Right renal pelvis (tissue), 4 donors: ENCODE measurements at regions not wholly inside any gene's neighbourhood (a gene's known extent, or its start where the extent isn't known, plus 50 kb on each side); places are given as distances from the start of the nearest gene placed in this dataset.
"Not testable (repeated sequence)": the region's sequence is repeated elsewhere in the genome, so short reads cannot be mapped to it uniquely, and the experiment has no call there.

ENCODE experiments used
- DNase-seq, 4 donors: peaks; one replicate each; pipeline ENCODE4 v3.0.0-alpha.2; 2013; ENCODE audit warnings: low read depth in 4 of 4, low spot score in 3 of 4, missing footprints in 1 of 4

- no peak for DNase-seq
Observed at GRCh38 chr14:28820677-28821076, 54.1 kb downstream of the FOXG1 start.

- no peak for DNase-seq
Observed at GRCh38 chr14:28821993-28822392, 55.4 kb downstream of the FOXG1 start.

- DNase-seq: no peak
Observed at GRCh38 chr14:28823245-28823644, 56.7 kb downstream of the FOXG1 start.

GRCh38 chr14:28830115-28830534 is 63.5 kb downstream of the FOXG1 start:
- no peak for DNase-seq

GRCh38 chr14:28831126-28831525 is 64.5 kb downstream of the FOXG1 start:
- no peak for DNase-seq

- DNase-seq: not testable (repeated sequence)
Observed at GRCh38 chr14:28842569-28842968, 76.0 kb downstream of the FOXG1 start.

GRCh38 chr14:28867571-28867970 is 101.0 kb downstream of the FOXG1 start:
- no peak for DNase-seq

GRCh38 chr14:28870033-28870564 is 103.5 kb downstream of the FOXG1 start:
- no peak for DNase-seq

- no peak for DNase-seq
Observed at GRCh38 chr14:28875934-28876571, 109.5 kb downstream of the FOXG1 start.

GRCh38 chr14:28876572-28876945 is 110.0 kb downstream of the FOXG1 start:
- no peak for DNase-seq

GRCh38 chr14:28877923-28878322 is 111.3 kb downstream of the FOXG1 start:
- no peak for DNase-seq

- no peak for DNase-seq
Observed at GRCh38 chr14:28879573-28879996, 113.0 kb downstream of the FOXG1 start.

- DNase-seq: no peak
Observed at GRCh38 chr14:28886940-28887339, 120.4 kb downstream of the FOXG1 start.

GRCh38 chr14:28895389-28895788 is 128.8 kb downstream of the FOXG1 start:
- no peak for DNase-seq

GRCh38 chr14:28896337-28896736 is 129.8 kb downstream of the FOXG1 start:
- DNase-seq: no peak

GRCh38 chr14:28901631-28902030 is 135.0 kb downstream of the FOXG1 start:
- DNase-seq: no peak

- DNase-seq: no peak
Observed at GRCh38 chr14:28902930-28903329, 136.3 kb downstream of the FOXG1 start.

GRCh38 chr14:28911521-28911920 is 144.9 kb downstream of the FOXG1 start:
- DNase-seq: no peak

GRCh38 chr14:28913056-28913455 is 146.5 kb downstream of the FOXG1 start:
- no peak for DNase-seq

GRCh38 chr14:28926122-28926521 is 159.5 kb downstream of the FOXG1 start:
- no peak for DNase-seq

- DNase-seq: no peak
Observed at GRCh38 chr14:28931999-28932398, 165.4 kb downstream of the FOXG1 start.

- no peak for DNase-seq
Observed at GRCh38 chr14:28936601-28937000, 170.0 kb downstream of the FOXG1 start.

GRCh38 chr14:28941758-28942157 is 175.2 kb downstream of the FOXG1 start:
- DNase-seq: no peak
